ENCODE measurements at regions not wholly inside any gene's neighbourhood (a gene's known extent, or its start where the extent isn't known, plus 50 kb on each side); places are given as distances from the start of the nearest gene placed in this dataset.

DNA sequence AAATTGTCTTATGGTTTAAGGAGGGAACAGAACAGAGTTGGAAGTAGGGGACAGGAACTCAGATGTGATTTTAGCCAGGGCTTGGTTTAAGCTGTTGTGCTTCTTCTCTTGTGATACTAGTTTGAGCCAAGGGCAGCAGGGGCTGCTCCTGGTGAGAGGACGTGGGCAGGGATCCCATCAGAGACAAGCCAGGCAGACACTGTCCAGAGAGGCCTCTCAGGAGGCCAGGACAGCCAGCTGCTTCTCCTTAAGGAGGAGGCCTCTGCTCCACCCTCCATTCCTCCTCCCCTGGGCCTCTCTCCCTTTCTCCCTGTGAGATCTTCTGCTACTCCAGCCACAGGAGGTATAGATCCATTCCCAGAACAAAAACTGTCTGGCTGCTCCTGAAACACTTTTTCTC, 108.4 kb upstream of the MLN start:
- H3K4me3 ChIP-seq (ENCODE audit: low read length), result no peak overlapping the region
- H3K27ac ChIP-seq (ENCODE audit: low read length), result no peak overlapping the region
- no peaks in the 10 kb centered on the region for H3K4me1 ChIP-seq (ENCODE audit: control insufficient read depth, low read depth, low read length)
- no peaks in the 10 kb centered on the region for H3K27me3 ChIP-seq (ENCODE audit: control insufficient read depth, insufficient read depth, low read length)
- H3K36me3 ChIP-seq (ENCODE audit: control insufficient read depth, low read depth, low read length), result no peaks in the 10 kb centered on the region
- no peak overlapping the region for H3K9ac ChIP-seq (ENCODE audit: low read length)
- no peaks in the 10 kb centered on the region for H3K9me3 ChIP-seq (ENCODE audit: control insufficient read depth, low read depth, low read length)

DNA sequence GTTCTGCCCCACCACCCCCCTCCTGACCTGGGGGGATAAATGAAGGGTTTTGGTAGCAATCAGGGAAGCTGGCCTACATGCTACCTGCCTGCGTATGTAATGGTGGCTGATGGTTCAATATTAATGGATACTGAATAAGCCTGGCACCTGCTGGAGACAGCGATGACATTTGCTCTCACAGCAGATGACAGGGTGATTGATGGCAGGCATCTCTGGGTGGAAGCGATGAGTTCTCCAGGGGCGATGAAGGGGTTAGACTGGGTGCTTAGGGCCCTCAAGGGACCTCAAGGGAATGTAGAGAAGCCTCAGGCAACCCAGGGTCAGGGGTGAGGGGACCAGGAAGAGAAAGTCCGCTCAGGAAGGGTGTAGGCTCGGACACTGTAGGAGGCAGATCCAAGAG, 107.7 kb upstream of the MLN start:
- Histone ChIP-seq H3K9me3 (ENCODE audit: control insufficient read depth, low read depth, low read length) (no peaks in the 10 kb centered on the region), H3K9ac (ENCODE audit: low read length) (no peak overlapping the region), H3K27me3 (ENCODE audit: control insufficient read depth, insufficient read depth, low read length) (no peaks in the 10 kb centered on the region), H3K4me1 (ENCODE audit: control insufficient read depth, low read depth, low read length) (no peaks in the 10 kb centered on the region), H3K36me3 (ENCODE audit: control insufficient read depth, low read depth, low read length) (no peaks in the 10 kb centered on the region), H3K4me3 (ENCODE audit: low read length) (no peak overlapping the region), H3K27ac (ENCODE audit: low read length) (no peak overlapping the region)

DNA sequence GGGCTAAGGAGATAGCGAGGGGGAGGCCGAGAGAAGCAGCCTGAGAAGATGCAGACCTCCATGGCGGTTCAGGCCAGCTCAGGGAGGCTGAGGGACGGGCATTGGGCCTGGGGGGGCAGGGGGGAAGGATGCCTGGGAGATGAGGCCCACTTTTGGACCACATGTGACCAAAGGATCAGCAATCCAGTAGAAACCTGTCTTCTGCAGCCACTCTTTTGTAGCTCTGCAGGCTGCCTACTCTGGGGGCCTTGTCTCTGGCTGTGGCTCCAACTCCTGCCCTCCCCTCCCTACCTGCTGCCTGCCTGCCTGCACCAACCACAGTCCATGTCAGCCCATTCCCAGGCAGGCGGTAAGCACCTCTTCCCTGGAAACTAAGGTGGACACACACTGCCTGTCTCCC, 106.8 kb upstream of the MLN start:
- no peaks in the 10 kb centered on the region for H3K36me3 ChIP-seq (ENCODE audit: control insufficient read depth, low read depth, low read length)
- H3K9me3 ChIP-seq (ENCODE audit: control insufficient read depth, low read depth, low read length), result no peaks in the 10 kb centered on the region
- no peak overlapping the region for H3K4me3 ChIP-seq (ENCODE audit: low read length)
- no peaks in the 10 kb centered on the region for H3K4me1 ChIP-seq (ENCODE audit: control insufficient read depth, low read depth, low read length)
- H3K27me3 ChIP-seq (ENCODE audit: control insufficient read depth, insufficient read depth, low read length), result no peaks in the 10 kb centered on the region
- H3K27ac ChIP-seq (ENCODE audit: low read length), result no peak overlapping the region
- no peak overlapping the region for H3K9ac ChIP-seq (ENCODE audit: low read length)

- H3K4me3 ChIP-seq (ENCODE audit: low read length), result no peak overlapping the region
- H3K36me3 ChIP-seq (ENCODE audit: control insufficient read depth, low read depth, low read length), result no peaks in the 10 kb centered on the region
- no peak overlapping the region for H3K27ac ChIP-seq (ENCODE audit: low read length)
- no peaks in the 10 kb centered on the region for H3K27me3 ChIP-seq (ENCODE audit: control insufficient read depth, insufficient read depth, low read length)
- H3K4me1 ChIP-seq (ENCODE audit: control insufficient read depth, low read depth, low read length), result no peaks in the 10 kb centered on the region
- no peak overlapping the region for H3K9ac ChIP-seq (ENCODE audit: low read length)
- H3K9me3 ChIP-seq (ENCODE audit: control insufficient read depth, low read depth, low read length), result no peaks in the 10 kb centered on the region
Measured at GRCh38 chr6:33909737-33910136, 105.9 kb upstream of the MLN start.

DNA sequence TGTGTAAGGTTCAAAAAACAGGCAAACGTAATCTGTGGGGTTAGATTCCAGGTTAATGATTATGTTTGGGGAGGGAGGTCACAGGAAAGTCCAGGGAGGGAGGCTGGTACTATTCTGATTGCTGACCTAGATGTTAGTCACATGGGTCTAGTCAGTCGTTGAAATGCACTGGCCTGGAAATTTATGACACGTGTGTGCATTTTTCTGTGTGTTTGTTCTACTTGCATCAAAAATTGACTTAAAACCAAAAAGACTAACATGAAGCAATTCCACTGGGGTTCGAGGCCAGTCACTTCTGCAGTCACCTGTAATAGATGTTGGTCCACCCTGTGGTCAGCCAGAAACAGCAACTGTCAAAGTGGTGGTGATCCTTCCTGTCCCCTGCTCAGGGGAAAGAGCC, 104.2 kb upstream of the MLN start:
- no peaks in the 10 kb centered on the region for H3K9me3 ChIP-seq (ENCODE audit: control insufficient read depth, low read depth, low read length)
- no peak overlapping the region for H3K27ac ChIP-seq (ENCODE audit: low read length)
- H3K4me3 ChIP-seq (ENCODE audit: low read length), result no peak overlapping the region
- no peaks in the 10 kb centered on the region for H3K36me3 ChIP-seq (ENCODE audit: control insufficient read depth, low read depth, low read length)
- no peak overlapping the region for H3K9ac ChIP-seq (ENCODE audit: low read length)
- H3K27me3 ChIP-seq (ENCODE audit: control insufficient read depth, insufficient read depth, low read length), result no peaks in the 10 kb centered on the region
- H3K4me1 ChIP-seq (ENCODE audit: control insufficient read depth, low read depth, low read length), result no peaks in the 10 kb centered on the region

- no peaks in the 10 kb centered on the region for H3K9me3 ChIP-seq (ENCODE audit: control insufficient read depth, low read depth, low read length)
- H3K4me3 ChIP-seq (ENCODE audit: low read length), result no peak overlapping the region
- no peak overlapping the region for H3K9ac ChIP-seq (ENCODE audit: low read length)
- no peaks in the 10 kb centered on the region for H3K27me3 ChIP-seq (ENCODE audit: control insufficient read depth, insufficient read depth, low read length)
- H3K36me3 ChIP-seq (ENCODE audit: control insufficient read depth, low read depth, low read length), result no peaks in the 10 kb centered on the region
- no peaks in the 10 kb centered on the region for H3K4me1 ChIP-seq (ENCODE audit: control insufficient read depth, low read depth, low read length)
- no peak overlapping the region for H3K27ac ChIP-seq (ENCODE audit: low read length)
Measured at GRCh38 chr6:33907227-33907626, 103.4 kb upstream of the MLN start.

DNA sequence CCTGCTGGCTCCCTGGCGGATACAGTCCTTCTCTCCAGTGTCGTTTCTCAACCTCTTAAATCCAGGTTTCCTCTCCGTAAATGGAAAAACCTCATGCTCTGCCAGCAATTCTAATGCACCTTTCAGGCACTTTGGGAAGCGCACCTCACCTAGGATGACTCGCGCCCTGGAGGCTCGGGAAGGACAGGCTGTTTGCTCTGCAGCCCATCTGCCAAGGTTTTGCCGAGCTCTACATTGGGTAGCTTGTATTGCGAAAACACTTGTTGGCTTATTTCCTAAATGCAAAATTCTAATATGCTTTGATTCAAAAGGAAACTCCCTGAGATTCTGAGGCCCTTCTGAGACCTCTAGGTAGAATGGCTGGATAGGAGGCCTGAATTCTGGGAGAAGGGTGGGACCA, 102.6 kb upstream of the MLN start:
- no peak overlapping the region for H3K27ac ChIP-seq (ENCODE audit: low read length)
- H3K4me1 ChIP-seq (ENCODE audit: control insufficient read depth, low read depth, low read length), result no peaks in the 10 kb centered on the region
- no peak overlapping the region for H3K4me3 ChIP-seq (ENCODE audit: low read length)
- H3K27me3 ChIP-seq (ENCODE audit: control insufficient read depth, insufficient read depth, low read length), result no peaks in the 10 kb centered on the region
- H3K9me3 ChIP-seq (ENCODE audit: control insufficient read depth, low read depth, low read length), result no peaks in the 10 kb centered on the region
- H3K36me3 ChIP-seq (ENCODE audit: control insufficient read depth, low read depth, low read length), result no peaks in the 10 kb centered on the region
- no peak overlapping the region for H3K9ac ChIP-seq (ENCODE audit: low read length)

GRCh38 chr6:33905071-33905609, 101.3 kb upstream of the MLN start:
- Histone ChIP-seq H3K9ac (ENCODE audit: low read length) (no peak overlapping the region), H3K9me3 (ENCODE audit: control insufficient read depth, low read depth, low read length) (no peaks in the 10 kb centered on the region), H3K27ac (ENCODE audit: low read length) (no peak overlapping the region), H3K36me3 (ENCODE audit: control insufficient read depth, low read depth, low read length) (no peaks in the 10 kb centered on the region), H3K27me3 (ENCODE audit: control insufficient read depth, insufficient read depth, low read length) (no peaks in the 10 kb centered on the region), H3K4me3 (ENCODE audit: low read length) (no peak overlapping the region), H3K4me1 (ENCODE audit: control insufficient read depth, low read depth, low read length) (no peaks in the 10 kb centered on the region)

DNA sequence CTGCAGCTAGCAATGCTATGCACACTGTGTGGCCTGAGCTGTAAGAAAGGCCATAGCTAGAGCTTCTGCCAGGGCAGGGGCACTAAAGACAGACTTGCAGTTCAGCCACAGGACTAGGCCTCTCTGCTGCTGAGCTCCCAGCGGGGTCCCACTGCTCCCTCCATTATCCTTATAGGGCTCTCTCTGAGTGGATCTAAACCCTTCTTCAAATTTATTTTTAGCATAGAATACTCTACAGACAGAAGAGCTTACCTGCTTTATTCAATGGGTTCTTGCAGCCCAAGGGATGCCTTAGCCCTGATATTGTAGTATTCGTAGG, 100.9 kb upstream of the MLN start:
- no peaks in the 10 kb centered on the region for H3K9me3 ChIP-seq (ENCODE audit: control insufficient read depth, low read depth, low read length)
- no peak overlapping the region for H3K9ac ChIP-seq (ENCODE audit: low read length)
- no peak overlapping the region for H3K27ac ChIP-seq (ENCODE audit: low read length)
- no peaks in the 10 kb centered on the region for H3K27me3 ChIP-seq (ENCODE audit: control insufficient read depth, insufficient read depth, low read length)
- no peaks in the 10 kb centered on the region for H3K4me1 ChIP-seq (ENCODE audit: control insufficient read depth, low read depth, low read length)
- no peaks in the 10 kb centered on the region for H3K36me3 ChIP-seq (ENCODE audit: control insufficient read depth, low read depth, low read length)
- H3K4me3 ChIP-seq (ENCODE audit: low read length), result no peak overlapping the region

GRCh38 chr6:33904050-33904746, 100.4 kb upstream of the MLN start:
- H3K36me3 ChIP-seq (ENCODE audit: control insufficient read depth, low read depth, low read length), result no peaks in the 10 kb centered on the region
- no peaks in the 10 kb centered on the region for H3K27me3 ChIP-seq (ENCODE audit: control insufficient read depth, insufficient read depth, low read length)
- H3K9me3 ChIP-seq (ENCODE audit: control insufficient read depth, low read depth, low read length), result no peaks in the 10 kb centered on the region
- no peak overlapping the region for H3K27ac ChIP-seq (ENCODE audit: low read length)
- no peaks in the 10 kb centered on the region for H3K4me1 ChIP-seq (ENCODE audit: control insufficient read depth, low read depth, low read length)
- no peak overlapping the region for H3K9ac ChIP-seq (ENCODE audit: low read length)
- H3K4me3 ChIP-seq (ENCODE audit: low read length), result no peak overlapping the region

DNA sequence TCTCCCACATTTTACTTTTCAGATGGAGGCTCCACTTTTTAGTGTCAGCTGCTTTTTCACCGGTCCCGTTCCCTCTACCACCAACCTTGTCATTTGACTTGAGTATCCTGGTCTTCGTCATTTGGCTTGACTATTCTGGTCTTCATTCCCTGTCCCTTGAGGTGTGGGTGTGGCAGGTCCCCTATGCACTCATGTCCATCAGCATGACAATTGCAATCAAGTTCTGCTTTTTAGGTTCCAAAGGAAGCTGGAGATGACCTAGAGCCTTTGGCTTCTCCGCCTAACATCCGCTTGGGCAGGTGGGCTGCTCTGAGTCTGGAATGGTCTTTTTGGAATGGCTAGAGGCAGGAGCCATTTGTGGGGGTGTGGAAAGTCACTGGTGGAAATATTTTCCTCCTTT, 99.8 kb upstream of the MLN start:
- Histone ChIP-seq H3K9ac (ENCODE audit: low read length) (no peak overlapping the region), H3K4me1 (ENCODE audit: control insufficient read depth, low read depth, low read length) (no peaks in the 10 kb centered on the region), H3K9me3 (ENCODE audit: control insufficient read depth, low read depth, low read length) (no peaks in the 10 kb centered on the region), H3K27me3 (ENCODE audit: control insufficient read depth, insufficient read depth, low read length) (no peaks in the 10 kb centered on the region), H3K4me3 (ENCODE audit: low read length) (no peak overlapping the region), H3K27ac (ENCODE audit: low read length) (no peak overlapping the region), H3K36me3 (ENCODE audit: control insufficient read depth, low read depth, low read length) (no peaks in the 10 kb centered on the region)

DNA sequence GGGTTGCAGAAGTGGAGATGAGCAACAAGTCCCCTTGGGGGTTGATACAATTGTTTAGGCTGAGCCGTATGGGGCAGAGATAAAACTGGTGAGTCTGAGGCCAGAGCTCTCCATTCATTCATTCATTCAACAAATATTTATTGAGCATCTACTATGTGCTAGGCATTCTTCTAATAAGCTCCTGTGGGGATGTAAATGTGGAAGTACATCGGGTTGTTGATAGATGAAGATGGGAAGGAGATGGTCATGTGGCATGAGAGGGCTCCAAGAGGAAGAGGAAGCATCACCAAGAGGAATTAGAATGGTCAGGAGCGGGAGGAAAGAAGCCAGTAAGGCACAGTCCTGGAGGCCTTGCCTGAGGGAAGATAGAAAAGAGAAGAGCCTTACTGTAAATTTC, 98.7 kb upstream of the MLN start:
- H3K4me3 ChIP-seq (ENCODE audit: low read length), result no peak overlapping the region
- no peaks in the 10 kb centered on the region for H3K36me3 ChIP-seq (ENCODE audit: control insufficient read depth, low read depth, low read length)
- H3K27ac ChIP-seq (ENCODE audit: low read length), result no peak overlapping the region
- H3K27me3 ChIP-seq (ENCODE audit: control insufficient read depth, insufficient read depth, low read length), result no peaks in the 10 kb centered on the region
- no peaks in the 10 kb centered on the region for H3K4me1 ChIP-seq (ENCODE audit: control insufficient read depth, low read depth, low read length)
- H3K9ac ChIP-seq (ENCODE audit: low read length), result no peak overlapping the region
- H3K9me3 ChIP-seq (ENCODE audit: control insufficient read depth, low read depth, low read length), result no peaks in the 10 kb centered on the region
